AG10803 (cell line): ENCODE measurements at regions not wholly inside any gene's neighbourhood (a gene's known extent, or its start where the extent isn't known, plus 50 kb on each side); places are given as distances from the start of the nearest gene placed in this dataset.

Experiments
- DNase-seq: peaks from one replicate; pipeline ENCODE4 v3.0.0; 2010; ENCODE audit warnings: low read depth
- H3K4me3 ChIP-seq: 2 replicates; pipeline ENCODE4 v1.5.1; 2011; ENCODE audit warnings: mild to moderate bottlenecking, low read length, control low read depth
- TF ChIP-seq, protein P1 (sequence below): conservative IDR thresholded peaks from 2 replicates; pipeline ENCODE4 v1.5.1; 2011; ENCODE audit warnings: mild to moderate bottlenecking, low read length, control low read depth, inconsistent platforms

DNA sequence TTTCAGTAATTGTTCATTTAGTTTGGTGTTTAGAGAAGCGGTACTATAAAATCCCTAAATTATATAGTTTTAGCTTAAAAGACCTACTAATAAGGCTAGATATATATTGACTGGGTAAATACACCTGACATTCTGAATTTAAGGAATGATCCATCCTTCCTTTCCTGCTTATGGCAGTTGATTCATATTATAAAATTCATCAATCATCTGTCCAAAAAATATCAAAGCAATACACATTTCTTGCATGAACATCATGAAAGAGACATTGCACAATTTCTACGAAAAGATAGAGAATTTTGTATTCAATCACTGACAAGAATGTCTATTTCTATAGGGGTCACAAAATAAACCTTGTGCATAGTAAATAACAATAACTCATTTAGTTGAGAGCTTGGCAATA, 514.9 kb downstream of the SLITRK6 start:
- H3K4me3 ChIP-seq: no peak overlapping the region
- no peak for DNase-seq
- TF ChIP-seq, protein P1, sequence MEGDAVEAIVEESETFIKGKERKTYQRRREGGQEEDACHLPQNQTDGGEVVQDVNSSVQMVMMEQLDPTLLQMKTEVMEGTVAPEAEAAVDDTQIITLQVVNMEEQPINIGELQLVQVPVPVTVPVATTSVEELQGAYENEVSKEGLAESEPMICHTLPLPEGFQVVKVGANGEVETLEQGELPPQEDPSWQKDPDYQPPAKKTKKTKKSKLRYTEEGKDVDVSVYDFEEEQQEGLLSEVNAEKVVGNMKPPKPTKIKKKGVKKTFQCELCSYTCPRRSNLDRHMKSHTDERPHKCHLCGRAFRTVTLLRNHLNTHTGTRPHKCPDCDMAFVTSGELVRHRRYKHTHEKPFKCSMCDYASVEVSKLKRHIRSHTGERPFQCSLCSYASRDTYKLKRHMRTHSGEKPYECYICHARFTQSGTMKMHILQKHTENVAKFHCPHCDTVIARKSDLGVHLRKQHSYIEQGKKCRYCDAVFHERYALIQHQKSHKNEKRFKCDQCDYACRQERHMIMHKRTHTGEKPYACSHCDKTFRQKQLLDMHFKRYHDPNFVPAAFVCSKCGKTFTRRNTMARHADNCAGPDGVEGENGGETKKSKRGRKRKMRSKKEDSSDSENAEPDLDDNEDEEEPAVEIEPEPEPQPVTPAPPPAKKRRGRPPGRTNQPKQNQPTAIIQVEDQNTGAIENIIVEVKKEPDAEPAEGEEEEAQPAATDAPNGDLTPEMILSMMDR: no peak

DNA sequence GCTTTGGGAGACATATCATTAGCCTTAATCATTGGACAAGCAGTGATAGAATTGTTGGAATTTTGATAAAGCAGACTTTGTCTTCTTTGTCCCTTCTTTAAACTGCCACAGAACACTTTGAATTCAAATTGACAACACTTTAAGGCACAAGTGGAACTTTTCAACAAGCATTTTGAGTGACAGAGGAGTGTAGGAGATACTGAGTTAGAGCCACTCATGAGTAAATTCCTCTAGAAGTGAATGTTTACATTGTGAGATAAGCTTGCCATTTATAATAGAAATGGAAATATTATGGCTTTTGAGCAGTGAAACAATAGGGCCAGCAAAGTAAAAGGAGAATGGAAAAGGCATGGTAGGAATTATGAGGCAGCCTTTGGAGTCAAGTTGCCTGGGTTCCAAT, 515.8 kb downstream of the SLITRK6 start:
- TF ChIP-seq, protein P1: no peak
- DNase-seq: no peak
- H3K4me3 ChIP-seq: no peak overlapping the region

DNA sequence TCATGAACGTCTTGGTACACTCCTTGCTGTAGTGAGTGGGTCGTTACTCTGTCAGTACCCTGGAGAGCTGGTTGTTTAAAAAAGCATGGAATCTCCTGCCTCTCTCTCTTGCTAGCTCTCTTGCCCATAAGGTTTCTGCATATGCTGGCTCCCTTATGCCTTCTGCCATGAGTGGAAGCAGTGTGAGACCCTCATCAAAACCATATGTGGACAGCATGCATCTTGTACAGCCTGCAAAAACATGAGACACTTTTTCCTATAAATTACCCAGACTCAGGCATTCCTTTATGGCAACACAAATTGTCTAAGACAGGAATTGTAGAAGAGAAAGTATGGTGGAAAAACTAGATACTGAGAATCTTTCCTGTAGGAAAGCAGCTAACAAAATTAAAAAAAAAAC, 516.3 kb downstream of the SLITRK6 start:
- H3K4me3 ChIP-seq: no peak overlapping the region
- no peak for DNase-seq
- TF ChIP-seq, protein P1: no peak

DNA sequence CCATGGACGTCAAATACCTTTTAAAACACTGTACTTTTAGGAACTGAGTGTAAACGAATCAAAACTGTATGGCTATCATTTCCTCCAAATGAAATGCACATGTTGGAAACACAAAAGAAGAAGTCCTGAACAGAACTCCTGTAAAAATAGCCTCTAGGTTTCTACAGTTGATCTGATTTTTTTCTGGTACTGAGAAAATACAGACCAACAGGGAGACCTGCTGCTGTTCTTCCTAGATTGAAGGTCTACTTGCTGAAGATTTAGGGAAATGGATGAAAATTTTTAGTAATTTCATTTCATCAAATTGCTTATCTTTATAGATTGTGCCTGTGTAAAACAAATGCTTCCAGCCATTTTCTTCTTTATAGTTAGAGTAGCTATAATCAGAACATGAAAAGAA, 520.4 kb downstream of the SLITRK6 start:
- H3K4me3 ChIP-seq: no peak overlapping the region
- TF ChIP-seq, protein P1: no peak
- DNase-seq: no peak

DNA sequence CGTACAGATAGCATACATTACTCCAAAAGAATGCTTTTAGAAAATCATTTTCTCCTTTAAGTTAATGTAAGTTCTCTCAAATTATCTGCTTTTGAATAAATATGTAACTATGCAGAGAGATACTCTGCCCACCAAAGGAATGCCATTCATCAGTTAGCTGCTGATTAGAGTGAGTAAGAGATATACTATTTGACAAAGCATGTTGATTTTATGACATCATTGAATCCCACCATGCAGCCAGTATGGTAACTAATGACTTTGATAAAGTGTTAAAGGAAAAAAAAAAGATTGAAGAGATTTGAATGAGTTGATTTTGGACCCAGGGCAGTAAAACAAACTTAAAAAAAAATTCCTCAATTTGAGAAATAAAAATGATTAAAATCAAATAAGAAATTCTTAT, 521.5 kb downstream of the SLITRK6 start:
- DNase-seq: no peak
- TF ChIP-seq, protein P1: no peak
- H3K4me3 ChIP-seq: no peak overlapping the region

DNA sequence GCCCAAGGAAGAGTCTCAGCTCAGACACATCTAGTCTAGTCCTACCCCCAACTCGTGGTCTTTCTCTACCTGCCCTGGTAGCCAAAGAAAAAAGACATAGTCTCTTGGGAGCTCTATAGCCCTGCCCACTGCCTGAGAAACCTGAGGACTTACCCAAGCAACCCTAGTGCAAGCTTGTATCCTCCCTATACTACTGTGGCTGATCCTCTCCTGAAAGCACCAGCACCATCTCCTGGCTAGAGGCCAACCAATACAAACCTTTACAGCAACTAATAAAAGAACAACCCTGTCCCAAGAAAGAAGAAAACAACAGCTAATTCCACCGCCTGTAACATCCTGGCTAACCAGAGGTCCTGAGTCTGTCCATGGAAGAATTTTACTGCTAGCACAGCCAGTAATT, 532.4 kb downstream of the SLITRK6 start:
- DNase-seq: no peak
- TF ChIP-seq, protein P1: no peak
- no peak overlapping the region for H3K4me3 ChIP-seq

DNA sequence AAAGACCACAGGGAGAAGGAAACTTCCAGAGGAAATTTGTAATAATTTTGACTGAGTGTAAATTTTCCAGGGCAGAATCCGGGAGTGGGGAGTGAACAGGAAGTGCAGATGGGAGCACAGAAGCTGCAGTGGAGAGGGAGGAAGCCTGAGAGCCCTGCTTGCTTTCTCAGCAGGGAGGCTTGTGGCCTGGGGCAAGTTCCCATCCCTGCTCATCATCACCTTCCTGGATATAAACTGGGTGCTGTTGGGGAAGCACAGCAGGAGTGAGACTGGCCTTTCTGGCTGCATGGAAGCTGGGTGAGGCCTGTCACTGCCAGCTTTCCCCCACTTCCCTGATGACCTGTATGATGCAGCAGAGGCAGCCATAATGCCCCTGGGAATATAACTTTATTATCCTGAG, 532.9 kb downstream of the SLITRK6 start:
- TF ChIP-seq, protein P1: no peak
- H3K4me3 ChIP-seq: no peak overlapping the region
- no peak for DNase-seq
